ENCODE measurements at regions not wholly inside any gene's neighbourhood (a gene's known extent, or its start where the extent isn't known, plus 50 kb on each side); places are given as distances from the start of the nearest gene placed in this dataset.

DNA sequence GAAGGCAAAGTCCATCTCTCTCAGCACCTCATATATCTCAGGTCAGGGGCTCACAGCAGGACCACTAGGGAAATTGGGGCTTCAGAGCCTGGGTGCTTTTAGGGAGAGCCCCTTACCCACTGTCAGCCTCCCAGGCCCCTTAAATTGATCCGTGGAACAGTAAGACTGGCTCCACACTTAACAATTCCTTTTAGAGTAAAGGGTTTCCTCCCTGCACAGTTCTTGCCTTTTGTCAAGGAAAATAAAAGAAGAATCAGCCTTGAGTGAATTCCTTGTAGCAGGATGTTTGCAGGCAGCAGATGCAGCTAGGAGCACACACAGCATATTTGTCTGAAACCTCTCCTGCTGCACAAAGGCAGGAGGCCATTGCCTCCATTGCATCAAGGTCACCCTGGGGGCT lies 184.9 kb downstream of the SEC16B start:
- DNase-seq: no peak

DNA sequence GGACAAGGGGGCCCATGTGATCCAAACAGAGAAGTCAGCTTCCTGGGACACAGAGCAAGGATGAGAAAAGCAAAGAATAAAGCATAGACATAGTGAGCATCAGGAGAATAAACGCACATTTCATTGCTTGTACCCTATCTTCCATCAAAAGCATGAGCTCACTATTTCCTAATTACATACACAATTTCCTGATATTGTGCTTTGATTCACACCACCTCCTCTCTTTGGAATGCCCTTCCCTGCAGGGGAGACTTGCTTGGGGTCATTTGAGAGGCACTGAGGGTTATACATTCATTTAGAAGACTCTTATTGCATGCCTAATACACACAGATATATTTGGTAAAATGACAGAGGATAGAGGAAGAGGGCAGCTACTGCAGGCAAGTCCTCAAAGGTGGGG lies 185.4 kb downstream of the SEC16B start:
- no peak for DNase-seq

DNA sequence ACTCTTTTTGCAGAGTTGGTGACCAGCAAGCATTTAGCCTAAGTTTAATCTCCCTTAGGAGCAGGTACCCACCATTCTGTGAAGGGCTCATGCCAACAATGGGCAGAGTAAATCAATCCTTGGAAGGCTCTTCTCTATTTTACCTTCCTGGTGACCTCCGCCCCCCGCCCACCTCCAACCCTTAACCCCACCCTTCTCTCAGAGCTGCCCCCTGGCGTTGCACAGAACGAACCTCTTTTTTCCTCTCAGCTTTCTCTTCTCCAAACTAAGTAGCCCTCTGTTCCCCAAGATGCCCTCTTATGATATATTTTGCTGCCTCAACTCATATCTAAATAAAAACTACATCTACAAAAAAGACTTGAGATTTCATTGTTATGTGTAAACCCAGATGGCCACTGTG lies 186.8 kb downstream of the SEC16B start:
- no peak for DNase-seq

DNA sequence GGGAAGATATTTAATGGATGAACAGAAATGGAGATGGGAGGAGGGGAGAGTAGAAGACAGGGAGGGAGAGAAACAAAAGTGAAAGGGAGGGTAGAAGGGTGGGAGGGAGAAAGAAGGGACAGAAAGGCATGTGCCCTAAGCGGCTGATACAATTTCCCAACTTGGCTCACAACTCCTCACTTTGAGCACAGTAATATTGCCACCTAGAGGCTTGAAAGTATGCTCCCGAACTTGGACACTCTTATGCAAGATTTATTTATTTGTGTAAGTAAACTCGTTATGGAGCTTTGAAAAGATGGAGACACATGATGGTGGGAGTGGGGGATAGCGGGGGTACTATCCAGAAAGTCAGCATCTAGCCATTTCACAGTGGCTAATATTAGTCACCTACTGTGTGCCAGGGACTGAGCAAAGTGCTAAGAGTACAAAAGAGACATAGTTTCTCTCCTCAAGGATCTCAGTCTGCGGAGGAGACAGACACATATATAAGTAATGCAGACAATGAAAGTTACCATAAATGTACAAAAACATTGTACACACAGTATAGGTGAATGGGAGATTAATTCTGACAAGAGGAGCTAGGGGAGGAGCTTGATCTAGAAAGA lies 189.7 kb downstream of the SEC16B start:
- DNase-seq: peak; percentile 67

DNA sequence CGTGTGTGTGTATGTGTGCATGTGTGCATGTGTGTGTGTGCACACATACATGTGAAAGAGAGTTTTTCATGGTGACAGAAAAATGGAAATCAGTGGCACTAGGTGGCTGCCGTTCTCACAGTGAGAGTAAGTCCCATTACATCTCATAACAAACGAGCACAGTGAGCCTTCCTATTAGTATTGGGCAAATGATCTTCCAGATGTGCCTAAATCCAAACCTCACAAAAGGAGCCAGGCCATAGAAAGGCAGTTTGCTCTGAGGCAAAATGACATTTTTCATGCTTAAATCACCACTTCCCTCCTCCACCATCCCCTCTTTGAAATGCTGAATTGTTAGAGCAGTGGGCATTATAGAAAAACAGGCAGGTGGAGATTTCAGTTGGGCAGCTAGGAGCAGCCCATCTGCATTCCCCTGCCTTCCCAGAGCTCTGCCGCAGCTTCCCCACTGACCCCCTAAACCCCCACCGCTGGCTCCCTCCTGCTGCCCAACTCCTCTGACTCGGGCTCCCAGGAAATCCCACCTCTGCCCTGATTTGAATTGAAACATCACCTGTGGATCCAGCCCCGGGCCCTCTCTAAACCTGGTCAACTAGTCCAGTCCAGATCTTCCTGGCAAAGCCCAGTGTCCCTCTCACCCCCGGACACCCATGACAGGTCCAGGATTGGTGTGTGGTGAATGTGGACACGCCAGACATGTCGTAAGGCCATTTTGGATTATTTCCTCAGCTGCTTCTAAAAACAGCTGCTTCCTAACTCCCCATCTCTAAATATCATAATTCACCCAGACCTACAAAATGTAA lies 190.5 kb downstream of the SEC16B start:
- DNase-seq: no peak

DNA sequence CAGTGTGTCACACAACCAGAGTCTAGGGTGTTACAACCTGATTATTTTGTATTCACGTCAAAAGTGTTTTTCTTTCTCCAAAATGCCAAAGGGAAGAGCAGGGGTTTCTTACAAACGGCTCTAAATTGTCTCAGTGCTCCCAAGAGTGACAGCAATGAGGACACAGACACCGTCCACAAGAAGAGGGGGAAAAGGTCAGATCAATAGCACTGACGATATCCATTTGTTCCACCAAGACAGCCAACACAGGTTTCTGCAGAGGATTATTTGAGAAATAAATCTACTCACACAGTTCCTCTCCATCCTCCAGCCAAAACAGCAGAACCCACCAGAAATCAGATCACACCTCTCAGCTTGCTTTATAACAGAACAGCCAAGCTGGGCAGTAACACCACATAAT lies 193.9 kb downstream of the SEC16B start:
- DNase-seq: no peak

DNA sequence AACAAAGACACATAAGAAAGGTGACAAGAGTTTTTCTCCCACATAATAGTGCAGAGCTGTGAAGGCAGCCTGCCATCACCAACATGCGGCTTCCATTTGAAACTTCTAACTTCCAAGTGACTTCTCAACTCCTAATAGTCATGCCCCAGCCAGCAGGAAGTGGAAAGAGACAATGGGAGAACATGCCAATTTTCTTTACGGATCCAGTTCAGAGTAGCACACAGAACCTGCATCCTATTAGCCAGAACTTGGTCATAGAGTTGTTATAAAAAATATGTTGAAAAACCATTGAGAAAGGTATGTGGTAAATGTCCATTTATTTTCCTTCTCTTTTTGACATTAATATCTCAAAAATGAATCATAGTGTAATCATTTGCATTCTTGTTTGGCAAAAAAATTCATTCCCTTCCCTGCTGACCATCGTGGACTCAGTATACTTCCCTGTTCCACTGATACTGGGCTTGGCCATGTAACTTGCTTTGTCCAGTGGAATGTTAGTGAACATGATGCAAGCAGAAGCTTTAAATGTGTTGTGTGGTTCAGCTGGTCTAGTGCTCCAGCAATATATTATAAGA lies 197.4 kb downstream of the SEC16B start:
- no peak for DNase-seq

DNA sequence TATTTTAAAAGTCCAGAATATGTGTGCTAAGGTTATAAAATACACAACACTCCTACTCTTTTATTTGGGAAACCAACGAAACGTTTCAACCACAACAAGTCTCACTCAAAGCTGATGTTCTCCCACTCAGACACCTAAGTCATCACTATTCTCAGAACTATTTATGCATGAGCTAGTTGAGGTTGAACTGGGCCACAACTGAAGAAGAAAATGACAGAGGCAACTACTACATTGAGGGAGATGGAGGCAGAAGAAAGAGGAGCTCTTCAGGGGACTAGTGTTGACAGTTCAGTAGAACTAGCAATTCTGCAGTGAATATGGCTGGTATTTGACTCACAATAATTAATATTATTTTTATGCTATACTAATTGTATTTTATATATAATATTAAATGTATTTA lies 198.2 kb downstream of the SEC16B start:
- no peak for DNase-seq

DNA sequence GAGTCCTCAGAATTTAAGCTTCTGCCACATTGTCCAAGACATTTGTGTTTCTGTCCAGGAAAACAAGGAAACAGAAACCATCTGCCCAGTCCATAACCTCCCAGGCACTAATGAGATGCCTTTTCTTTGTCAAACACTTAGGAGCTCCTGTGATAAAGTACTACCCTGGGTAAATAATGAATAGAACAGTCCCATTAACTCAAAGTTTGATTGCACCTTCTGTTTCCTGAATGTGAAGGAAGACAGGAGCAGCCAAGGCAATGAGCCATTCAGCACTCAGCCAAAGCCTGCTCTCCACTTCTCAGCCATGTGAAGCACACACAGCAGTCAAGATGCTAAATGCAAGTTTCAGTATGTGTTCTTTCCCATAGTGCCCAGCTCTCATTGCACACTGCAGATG lies 199.8 kb downstream of the SEC16B start:
- no peak for DNase-seq

DNA sequence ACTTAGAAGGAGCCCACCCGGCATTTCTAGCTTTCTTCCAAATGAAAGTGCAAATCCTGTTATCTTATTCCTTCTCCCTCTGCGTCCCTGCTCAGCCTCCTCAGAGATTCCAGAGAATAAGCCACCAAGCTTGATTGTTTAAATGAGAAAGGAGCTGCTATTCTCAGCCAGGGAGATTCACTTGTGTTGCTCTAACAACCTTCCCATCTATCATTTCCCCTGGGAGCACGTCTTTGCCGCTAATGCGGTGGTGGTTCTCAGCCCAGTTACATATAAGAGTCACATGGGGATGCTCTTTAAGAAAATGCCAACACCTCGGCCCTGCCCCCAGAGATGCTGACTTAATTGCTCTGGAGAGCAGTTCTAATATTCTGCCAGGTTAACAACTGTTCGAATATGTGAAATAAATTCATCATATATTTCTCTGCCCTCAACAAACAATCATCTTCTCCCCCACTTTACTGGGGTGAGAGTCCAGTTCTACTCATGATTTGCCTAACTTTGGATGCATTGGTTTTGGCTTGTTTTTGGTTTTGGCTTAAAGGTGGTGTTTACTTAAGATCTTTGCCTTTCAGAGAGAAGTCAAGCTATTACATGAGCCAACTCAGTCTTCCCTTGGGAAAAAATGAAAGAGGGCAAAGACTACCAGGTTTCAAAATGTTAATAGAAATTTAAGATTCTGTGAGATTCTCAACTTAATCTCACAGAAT lies 213.9 kb downstream of the SEC16B start:
- no peak for DNase-seq

DNA sequence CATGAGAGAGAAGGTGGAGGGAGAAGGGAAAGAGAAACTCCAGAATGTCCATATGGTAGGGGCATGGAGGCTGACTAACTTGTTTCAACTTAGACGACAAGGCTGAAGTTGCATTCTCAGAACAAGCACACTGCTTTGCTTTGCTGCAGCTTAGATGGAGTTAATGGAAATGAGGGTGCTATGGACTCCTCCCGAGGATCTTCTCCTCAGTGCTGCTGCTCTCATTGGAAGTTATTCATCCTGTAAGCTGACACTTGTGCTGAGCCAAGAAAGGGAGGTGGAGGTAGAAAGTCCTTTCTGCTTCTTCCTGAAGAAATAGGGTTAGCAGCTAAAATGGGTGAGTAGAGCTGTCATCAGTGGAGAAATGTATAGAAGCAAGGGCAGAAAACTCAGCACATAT lies 215.3 kb downstream of the SEC16B start:
- no peak for DNase-seq

DNA sequence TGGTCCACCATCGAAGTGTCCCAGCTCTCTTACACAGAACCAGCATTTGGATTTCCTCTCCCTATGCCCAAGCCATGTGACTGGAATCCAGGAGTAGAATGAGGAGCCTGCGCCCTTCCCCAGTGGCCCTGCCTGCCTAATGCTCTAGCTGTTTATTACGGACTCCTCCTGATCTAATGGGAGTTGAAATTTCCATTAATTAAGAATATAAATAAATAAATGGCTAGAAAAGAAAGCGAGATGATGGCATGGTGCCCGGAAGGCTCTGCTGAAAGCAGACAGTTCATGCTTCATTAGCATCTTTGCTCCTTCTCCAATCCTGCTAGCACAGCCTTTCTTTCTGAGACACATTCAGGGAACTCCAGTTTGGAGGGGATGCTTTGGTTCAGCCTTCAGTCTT lies 216.2 kb downstream of the SEC16B start:
- no peak for DNase-seq

DNA sequence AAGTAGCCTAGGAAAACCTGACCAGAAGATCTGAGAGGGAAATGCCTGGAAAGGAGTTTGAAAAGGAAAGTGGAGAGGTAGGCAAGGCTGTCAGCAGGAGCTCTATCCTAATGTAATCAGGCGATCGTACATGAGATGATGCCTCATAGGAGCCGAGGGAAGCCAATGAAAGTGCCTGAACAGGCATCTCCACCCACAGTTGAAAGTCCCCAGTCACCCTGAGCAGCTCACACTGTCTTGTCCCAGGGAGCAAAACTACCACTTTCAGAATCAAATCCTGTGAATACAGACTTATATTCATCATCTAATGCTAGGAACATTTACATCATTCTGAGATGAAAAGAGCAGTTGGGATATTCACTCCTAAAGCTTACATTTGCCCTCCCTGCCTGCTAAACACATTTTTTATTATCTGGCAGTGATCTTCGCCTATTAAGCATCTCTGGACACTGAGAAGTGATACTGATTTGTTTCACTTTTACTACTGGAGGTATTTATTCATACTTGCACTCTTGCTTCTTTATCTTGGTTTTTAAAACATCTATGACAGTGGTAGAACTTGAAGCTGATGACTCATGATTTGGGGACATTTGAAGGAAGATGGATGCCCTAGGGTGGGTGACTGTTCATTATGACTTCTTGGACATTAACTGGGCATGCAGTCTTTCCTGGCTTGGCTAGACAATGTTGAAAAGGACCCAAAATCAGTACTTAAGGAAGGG lies 221.6 kb downstream of the SEC16B start:
- no peak for DNase-seq

DNA sequence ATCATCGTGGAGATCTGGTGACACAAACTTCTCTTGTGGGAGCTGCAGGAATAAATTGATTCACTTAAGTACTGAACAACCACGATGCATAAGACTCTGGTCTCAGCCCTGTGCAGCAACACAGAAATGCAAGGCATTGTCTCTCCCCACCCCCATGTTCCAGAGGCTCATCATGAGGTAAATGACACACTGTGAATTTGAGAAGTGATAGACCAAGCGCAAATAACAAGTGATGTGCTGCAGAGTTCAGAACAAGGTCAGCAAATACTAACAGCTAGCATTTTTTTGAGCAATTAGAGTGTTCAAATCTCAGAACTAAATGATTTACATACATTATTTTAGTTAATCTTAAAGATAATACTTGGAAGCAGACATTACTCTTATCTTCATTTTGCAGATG lies 223.7 kb downstream of the SEC16B start:
- no peak for DNase-seq

DNA sequence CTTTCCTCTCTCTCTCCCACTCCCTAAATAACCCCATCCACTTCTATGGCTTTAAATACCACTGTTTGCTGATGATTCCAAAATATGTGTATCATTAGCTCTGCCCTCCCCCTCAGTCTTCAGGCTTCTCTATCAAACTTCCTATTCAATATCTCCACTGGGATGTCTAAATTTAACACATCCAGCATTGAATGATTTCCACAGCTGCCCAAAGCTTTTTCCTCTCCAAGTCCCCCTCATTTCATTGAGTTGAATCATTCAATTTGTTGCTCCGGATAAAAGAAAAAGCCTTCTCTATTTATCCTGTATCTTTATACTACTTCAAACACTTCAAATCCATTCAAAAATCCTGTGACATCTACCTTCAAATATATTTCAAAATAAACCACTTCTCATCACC lies 225.0 kb downstream of the SEC16B start:
- DNase-seq: no peak

DNA sequence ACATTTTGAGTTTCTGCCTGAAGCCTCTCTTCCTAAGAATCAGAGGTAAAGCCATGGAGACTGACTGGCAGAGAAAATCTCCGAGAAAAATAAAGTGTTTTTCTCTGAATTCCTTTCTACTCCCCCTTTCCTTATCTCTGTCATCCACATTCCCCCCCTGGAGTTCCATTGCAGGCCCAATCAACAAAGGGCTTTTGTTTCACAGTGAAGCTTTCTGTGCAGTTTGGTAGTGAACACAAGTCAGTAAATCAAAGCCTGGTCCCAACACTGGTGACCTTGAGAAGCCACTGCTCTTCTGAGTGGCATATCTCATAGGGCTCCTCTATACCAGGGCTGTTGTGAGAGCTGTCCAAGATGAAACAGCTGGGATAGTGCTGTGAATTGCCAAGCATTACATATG lies 228.4 kb downstream of the SEC16B start:
- DNase-seq: no peak

DNA sequence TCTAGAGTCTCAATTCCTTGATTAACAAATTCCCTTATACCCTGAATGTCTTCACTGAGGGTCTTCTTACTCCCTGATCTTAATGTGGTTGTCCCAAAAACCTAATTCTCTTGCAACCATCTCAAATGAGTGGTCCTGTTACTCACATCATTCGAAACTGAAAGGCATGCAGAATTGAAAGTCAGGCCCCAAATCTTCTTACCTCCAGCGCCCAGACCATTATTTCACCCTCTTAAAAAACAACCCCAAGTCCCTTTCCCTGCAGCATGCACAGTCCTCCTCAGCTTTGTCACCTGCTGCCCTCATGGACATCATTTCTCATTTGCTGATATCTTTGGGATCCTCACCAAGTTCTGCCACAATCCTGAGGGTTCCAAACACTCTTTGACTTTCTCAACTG lies 230.1 kb downstream of the SEC16B start:
- DNase-seq: no peak

DNA sequence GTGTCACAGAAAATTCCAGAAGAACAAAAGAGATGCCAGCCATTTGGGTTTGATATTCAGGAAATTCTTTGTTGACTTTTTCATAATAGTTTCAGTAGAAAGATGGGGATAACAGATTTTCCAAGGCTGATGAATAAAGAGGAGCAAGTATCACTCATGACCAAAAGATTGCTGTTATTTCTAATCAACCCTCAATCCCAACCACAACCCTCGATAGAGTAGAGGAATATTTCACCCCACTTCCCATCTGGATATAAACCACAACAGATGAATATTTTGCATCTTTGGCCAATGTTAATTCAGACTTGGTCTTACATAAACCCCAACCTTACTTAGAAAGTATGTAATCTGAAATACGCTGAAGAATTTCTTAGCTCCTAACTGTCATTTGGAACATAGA lies 232.4 kb downstream of the SEC16B start:
- no peak for DNase-seq

DNA sequence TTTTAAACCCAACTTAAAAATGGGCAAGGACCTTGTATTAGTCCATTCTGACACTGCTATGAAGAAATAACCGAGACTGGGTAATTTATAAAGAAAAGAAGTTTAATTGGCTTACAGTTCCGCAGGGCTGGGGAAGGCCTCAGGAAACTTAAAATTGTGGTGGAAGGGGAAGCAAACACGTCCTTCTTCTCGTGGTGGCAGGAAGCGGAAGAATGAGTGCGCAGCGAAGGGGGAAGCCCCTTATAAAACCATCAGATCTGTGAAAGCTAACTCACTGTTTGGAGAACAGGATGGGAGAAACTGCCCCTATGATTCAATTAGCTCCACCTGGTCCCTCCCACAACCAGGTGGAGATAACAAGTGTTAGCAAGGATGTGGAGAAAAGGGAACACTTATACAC lies 237.7 kb downstream of the SEC16B start:
- no peak for DNase-seq

DNA sequence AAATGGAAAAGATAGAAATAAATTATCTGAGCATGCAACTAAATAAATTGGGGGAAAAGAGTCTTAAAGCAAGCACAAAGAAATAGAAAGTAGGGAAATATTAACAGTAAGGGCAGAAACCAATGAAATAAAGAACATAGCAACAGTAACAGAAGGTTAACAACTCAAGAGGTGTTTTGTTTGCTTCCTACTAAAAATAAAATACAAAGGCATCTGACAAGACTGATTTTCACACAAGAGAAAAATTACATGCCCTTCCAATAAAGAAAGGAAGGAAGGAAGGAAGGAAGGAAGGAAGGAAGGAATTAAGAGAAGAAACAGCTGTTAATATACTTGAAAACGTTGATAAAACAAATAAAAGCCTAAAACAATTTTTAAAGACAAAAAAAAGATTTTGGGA lies 240.2 kb downstream of the SEC16B start:
- DNase-seq: no peak

DNA sequence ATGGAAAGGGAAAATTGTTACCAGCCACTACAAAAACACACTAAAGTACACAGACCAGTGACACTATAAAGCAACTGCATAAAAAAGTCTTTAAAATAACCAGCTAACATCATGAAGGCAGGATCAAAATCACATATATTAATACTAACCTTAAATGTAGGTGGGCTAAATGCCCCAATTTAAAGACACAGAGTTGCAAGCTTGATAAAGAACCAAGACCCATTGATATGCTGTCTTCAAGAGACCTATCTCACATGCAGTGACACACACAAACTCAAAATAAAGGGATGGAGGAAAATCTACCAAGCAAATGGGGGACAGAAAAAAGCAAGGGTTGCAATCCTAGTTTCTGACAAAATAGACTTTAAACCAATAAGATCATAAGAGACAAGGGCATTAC lies 246.3 kb downstream of the SEC16B start:
- no peak for DNase-seq

DNA sequence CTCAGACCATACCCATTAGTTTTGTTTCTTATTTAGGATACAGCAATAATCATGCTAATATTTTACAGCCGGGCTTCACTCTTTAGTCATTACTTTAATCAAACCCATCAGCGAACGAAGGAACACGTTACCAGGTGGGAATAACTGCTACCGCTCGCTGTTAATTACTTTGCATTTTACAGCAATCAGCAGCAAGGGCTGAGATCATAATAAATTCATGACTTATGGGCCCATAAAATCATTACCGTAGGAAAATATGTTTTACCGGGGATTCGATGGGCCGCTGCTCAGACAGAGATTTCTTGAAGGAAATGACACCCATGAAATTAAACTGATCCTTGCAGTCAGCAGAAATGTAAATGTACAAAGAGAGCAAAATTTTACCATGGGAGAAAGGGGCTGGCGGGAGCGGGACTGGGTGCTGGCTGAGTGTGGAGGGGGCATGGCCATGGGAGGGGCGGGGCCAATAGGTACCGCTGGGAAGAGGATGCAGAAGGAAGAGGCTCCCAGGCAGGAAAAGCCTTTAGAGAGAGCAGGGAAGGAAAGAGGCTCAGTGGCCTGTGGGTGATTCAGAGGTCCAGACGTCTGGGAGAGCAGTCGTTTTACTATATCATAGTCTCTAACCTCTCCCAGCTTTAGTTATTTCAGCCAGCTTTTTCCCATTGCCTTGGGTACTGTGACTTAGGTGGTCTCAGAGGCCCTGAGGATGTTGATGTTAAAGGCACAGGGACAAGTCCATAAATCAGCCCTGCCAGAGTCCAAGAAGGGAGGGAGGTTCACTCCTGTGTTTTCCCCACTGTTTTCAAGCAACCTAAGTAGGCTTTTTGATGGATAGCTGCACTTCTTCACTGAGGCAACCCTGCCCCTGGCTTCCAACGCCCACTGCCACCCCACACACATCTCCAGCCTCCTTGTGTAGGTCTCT lies 258.9 kb downstream of the SEC16B start:
- DNase-seq: no peak

All from NCI-H1048 (cell line).